Stimulated activated CD8-positive, alpha-beta memory T cell treated with anti-CD3 and anti-CD28 coated beads, Interleukin-7, amount 100 ng/mL, for 24 hours (primary cell): ENCODE measurements at regions not wholly inside any gene's neighbourhood (a gene's known extent, or its start where the extent isn't known, plus 50 kb on each side); places are given as distances from the start of the nearest gene placed in this dataset.
"Not testable (repeated sequence)": the region's sequence is repeated elsewhere in the genome, so short reads cannot be mapped to it uniquely, and the experiment has no call there.

Source experiments
- DNase-seq: peaks from one replicate; pipeline ENCODE4 v3.0.0-alpha.2; 2020; ENCODE audit warnings: low read depth

GRCh38 chr10:3573498-3573897, 211.5 kb downstream of the KLF6 start:
- no peak for DNase-seq

GRCh38 chr10:3571310-3571825, 213.6 kb downstream of the KLF6 start:
- DNase-seq: no peak

- DNase-seq: no peak
These were observed 214.1 kb downstream of the KLF6 start for GRCh38 chr10:3570855-3571266.

GRCh38 chr10:3570131-3570729, 214.8 kb downstream of the KLF6 start:
- no peak for DNase-seq

- no peak for DNase-seq
These were observed 216.0 kb downstream of the KLF6 start for GRCh38 chr10:3568983-3569382.

GRCh38 chr10:3568392-3568791, 216.6 kb downstream of the KLF6 start:
- no peak for DNase-seq

- DNase-seq: no peak
These were observed 217.6 kb downstream of the KLF6 start for GRCh38 chr10:3567291-3567963.

GRCh38 chr10:3566627-3567026, 218.4 kb downstream of the KLF6 start:
- DNase-seq: no peak

- no peak for DNase-seq
These were observed 220.5 kb downstream of the KLF6 start for GRCh38 chr10:3564346-3565002.

GRCh38 chr10:3563298-3563697, 221.7 kb downstream of the KLF6 start:
- DNase-seq: peak; percentile 11

- not testable (repeated sequence) for DNase-seq
These were observed 224.4 kb downstream of the KLF6 start for GRCh38 chr10:3560628-3561027.

- DNase-seq: no peak
These were observed 225.5 kb downstream of the KLF6 start for GRCh38 chr10:3559527-3559926.

GRCh38 chr10:3559011-3559410, 226.0 kb downstream of the KLF6 start:
- no peak for DNase-seq

- not testable (repeated sequence) for DNase-seq
These were observed 228.6 kb downstream of the KLF6 start for GRCh38 chr10:3556191-3557017.

GRCh38 chr10:3554121-3554522, 230.9 kb downstream of the KLF6 start:
- DNase-seq: no peak

GRCh38 chr10:3552281-3552680, 232.7 kb downstream of the KLF6 start:
- no peak for DNase-seq

GRCh38 chr10:3551761-3552160, 233.2 kb downstream of the KLF6 start:
- DNase-seq: no peak

GRCh38 chr10:3549118-3549517, 235.9 kb downstream of the KLF6 start:
- DNase-seq: no peak

GRCh38 chr10:3548702-3549101, 236.3 kb downstream of the KLF6 start:
- no peak for DNase-seq

GRCh38 chr10:3548076-3548475, 236.9 kb downstream of the KLF6 start:
- DNase-seq: no peak

- no peak for DNase-seq
These were observed 240.4 kb downstream of the KLF6 start for GRCh38 chr10:3544561-3544960.

GRCh38 chr10:3542185-3542611, 242.8 kb downstream of the KLF6 start:
- DNase-seq: no peak
